DMS153 treated with DMSO at 0.1 percent for 48 hours (cell line): ENCODE measurements at regions not wholly inside any gene's neighbourhood (a gene's known extent, or its start where the extent isn't known, plus 50 kb on each side); places are given as distances from the start of the nearest gene placed in this dataset.

Experiments used
- DNase-seq: peaks from one replicate; lab custom pipeline; 2025; ENCODE audit not compliant: unreplicated experiment; lab: John Stamatoyannopoulos, UW

DNA sequence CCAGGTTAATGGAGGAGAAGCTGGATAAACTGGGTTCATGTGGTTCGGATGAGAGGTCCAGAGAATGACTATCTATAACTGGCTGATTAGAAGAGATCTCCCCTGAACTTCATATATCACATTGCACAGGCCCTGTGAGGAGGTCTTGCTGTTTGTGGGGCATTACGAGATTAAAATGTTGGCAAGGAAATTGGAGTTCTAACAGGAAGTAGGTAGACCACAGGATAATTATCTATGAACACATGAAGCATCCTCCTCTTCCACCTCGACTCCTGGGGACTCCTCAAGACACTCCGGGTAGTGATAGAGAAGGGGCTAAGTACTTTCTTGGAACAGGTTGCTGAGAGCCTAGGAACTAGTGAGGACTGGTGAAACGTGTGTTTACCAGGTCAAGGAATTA is 418.8 kb downstream of the KCNH5 start:
- DNase-seq: no peak

DNA sequence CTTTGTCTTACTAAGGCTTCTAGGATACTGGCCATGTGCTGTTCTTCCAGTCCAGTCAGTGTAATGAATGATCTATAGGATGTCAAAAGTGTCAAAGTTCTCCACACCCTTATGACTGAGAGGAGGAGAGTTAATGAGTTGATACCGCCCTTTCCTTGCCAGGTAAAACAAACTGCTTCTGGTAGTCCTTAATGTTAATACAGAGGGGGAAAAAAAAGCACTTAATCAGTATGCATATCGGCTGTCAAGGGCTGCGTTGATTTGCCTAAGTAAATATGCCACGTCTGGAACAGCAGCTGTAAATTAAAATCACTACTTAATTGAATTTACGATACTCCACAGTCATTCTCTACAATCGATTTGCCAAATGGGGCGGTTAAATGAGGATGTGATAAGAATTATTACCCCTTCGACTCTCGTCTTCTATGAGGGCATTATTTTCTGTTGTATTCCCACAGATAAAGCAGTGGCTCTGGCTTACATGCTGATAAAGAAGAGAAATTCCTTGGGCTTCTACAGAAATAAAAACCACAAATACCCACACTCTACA is 416.0 kb downstream of the KCNH5 start:
- DNase-seq: no peak

DNA sequence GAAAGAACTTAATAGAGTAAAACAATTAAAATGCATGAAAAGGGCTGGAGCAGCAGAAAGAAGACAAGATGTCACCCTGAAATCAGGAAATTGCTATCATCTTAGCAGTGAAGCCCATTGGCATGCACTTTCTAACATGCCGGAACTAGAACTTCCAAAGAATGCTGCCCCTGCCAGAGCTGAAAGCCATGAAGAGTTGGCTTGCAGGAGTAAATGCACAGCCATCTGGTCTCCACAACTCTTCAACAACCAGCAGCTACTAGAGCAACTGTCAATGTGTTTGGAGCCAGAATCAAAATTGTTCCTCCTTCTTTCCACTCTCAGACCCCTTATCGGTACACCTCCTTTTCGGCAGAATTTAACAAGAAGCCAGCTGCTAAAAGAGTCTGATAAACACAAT is 414.1 kb downstream of the KCNH5 start:
- DNase-seq: no peak

DNA sequence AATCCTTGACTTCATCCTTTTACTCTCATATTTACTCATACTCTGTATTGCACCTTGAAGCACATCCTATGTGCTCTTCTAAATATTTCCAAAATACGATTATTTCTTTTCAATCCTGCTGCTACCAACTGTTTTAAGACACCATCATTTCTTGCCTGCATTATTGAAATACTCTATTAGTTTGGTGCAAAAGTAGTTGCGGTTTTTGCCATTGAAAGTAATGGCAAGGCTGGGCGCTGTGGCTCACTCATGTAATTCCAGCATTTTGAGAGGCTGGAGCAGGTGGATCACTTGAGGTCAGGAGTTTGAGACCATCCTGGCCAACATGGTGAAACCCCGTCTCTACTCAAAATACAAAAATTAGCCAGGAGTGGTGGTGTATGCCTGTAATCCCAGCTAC is 412.5 kb downstream of the KCNH5 start:
- DNase-seq: no peak

DNA sequence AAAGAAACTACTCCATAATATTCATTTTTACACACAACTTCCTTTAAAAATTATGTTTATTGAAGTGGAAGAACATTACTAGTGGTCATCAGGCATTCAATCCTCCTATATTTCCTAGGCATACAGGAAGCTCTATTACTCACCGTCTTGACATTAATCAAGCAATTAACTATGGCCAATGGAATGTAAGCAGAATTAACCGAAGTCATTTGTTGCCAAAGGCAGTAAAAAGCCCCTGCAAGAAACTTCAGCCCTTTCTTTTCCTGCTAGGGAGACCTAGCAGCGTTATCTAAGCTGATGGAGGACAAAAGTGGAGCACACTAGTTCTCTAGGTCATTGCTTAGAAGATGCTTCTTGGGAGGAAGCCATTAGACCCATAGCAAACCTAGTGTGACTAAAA is 399.6 kb downstream of the KCNH5 start:
- no peak for DNase-seq
